CD14-positive monocyte (primary cell): ENCODE measurements at regions not wholly inside any gene's neighbourhood (a gene's known extent, or its start where the extent isn't known, plus 50 kb on each side); places are given as distances from the start of the nearest gene placed in this dataset.

Experiments used
- DNase-seq, 3 donors: peaks; one replicate each; pipeline ENCODE4 v3.0.0-alpha.2; 2011 to 2022
- H2AFZ ChIP-seq: 2 replicates; pipeline ENCODE4 v1.6.0; 2012; ENCODE audit warnings: mild to moderate bottlenecking, low read depth, low read length, inconsistent platforms; ENCODE audit not compliant: insufficient read depth, poor library complexity, severe bottlenecking
- H3K27ac ChIP-seq, 2 donors: 1 replicate in 1 of 2; 2 replicates in 1 of 2; pipeline ENCODE4 v1.5.1; 2012 to 2013; ENCODE audit warnings: low read length in 2 of 2, control low read depth in 1 of 2, inconsistent platforms in 1 of 2, low read depth in 1 of 2, mild to moderate bottlenecking in 1 of 2
- H3K27me3 ChIP-seq, 2 donors: one replicate each; pipeline versions ENCODE4 v1.6.0 to v1.6.1; 2011 to 2013; ENCODE audit warnings: low read length in 2 of 2; ENCODE audit not compliant: control insufficient read depth in 2 of 2, insufficient read depth in 2 of 2
- H3K36me3 ChIP-seq, 2 donors: replicated peaks in 1 of 2; 1 replicate in 1 of 2; 2 replicates in 1 of 2; pipeline versions ENCODE4 v1.5.1 to v1.6.1; 2012 to 2013; ENCODE audit warnings: low read length in 2 of 2, control low read depth in 1 of 2, inconsistent platforms in 1 of 2, mild to moderate bottlenecking in 1 of 2; ENCODE audit not compliant: insufficient read depth in 2 of 2, control insufficient read depth in 1 of 2
- H3K4me1 ChIP-seq, 2 donors: 1 replicate in 1 of 2; 2 replicates in 1 of 2; pipeline versions ENCODE4 v1.5.1 to v1.6.1; 2012 to 2013; ENCODE audit warnings: low read length in 2 of 2, control low read depth in 1 of 2, inconsistent platforms in 1 of 2, mild to moderate bottlenecking in 1 of 2, moderate library complexity in 1 of 2; ENCODE audit not compliant: insufficient read depth in 2 of 2, control insufficient read depth in 1 of 2
- H3K4me2 ChIP-seq: replicated peaks from 2 replicates; pipeline ENCODE3; 2012; ENCODE audit warnings: low read length, moderate library complexity, mild to moderate bottlenecking; ENCODE audit not compliant: poor library complexity, severe bottlenecking; ENCODE audit errors: extremely low read depth
- H3K4me3 ChIP-seq, 3 experiments: fragments of 200-600 bp in 1 of 3; sonication (generic) in 1 of 3; replicated peaks in 1 of 3; 1 replicate in 2 of 3; 2 replicates in 1 of 3; pipeline ENCODE4 v1.5.1; 2011 to 2013; ENCODE audit warnings: low read length in 3 of 3, mild to moderate bottlenecking in 3 of 3, control low read depth in 2 of 3, low read depth in 2 of 3, inconsistent platforms in 1 of 3, moderate library complexity in 1 of 3
- H3K79me2 ChIP-seq: 2 replicates; pipeline ENCODE4 v1.6.0; 2012; ENCODE audit warnings: mild to moderate bottlenecking, control low read depth, inconsistent platforms, low read length, moderate library complexity; ENCODE audit not compliant: insufficient read depth
- H3K9ac ChIP-seq: 2 replicates; pipeline ENCODE4 v1.6.0; 2017; ENCODE audit warnings: low read length, mild to moderate bottlenecking; ENCODE audit not compliant: insufficient read depth, poor library complexity, severe bottlenecking
- H3K9me3 ChIP-seq, 2 donors: replicated peaks in 1 of 2; 1 replicate in 1 of 2; 2 replicates in 1 of 2; pipeline versions ENCODE4 v1.5.1 to v1.6.1; 2012 to 2013; ENCODE audit warnings: low read length in 2 of 2, control low read depth in 1 of 2; ENCODE audit not compliant: control insufficient read depth in 1 of 2, insufficient read depth in 1 of 2
- H4K20me1 ChIP-seq: 2 replicates; pipeline ENCODE4 v1.6.0; 2012; ENCODE audit warnings: mild to moderate bottlenecking, low read length, control low read depth, moderate library complexity; ENCODE audit not compliant: insufficient read depth
- H3K27ac Mint-ChIP-seq, 7 donors: one replicate each; pipeline ENCODE4 v1.8.0; 2020; ENCODE audit warnings: mild to moderate bottlenecking in 7 of 7, mixed read lengths in 7 of 7, moderate library complexity in 6 of 7, inconsistent platforms in 2 of 7
- H3K27me3 Mint-ChIP-seq, 3 donors: one replicate each; pipeline ENCODE4 v1.8.0; 2021 to 2022; ENCODE audit warnings: low read depth in 3 of 3, mild to moderate bottlenecking in 3 of 3, mixed read lengths in 3 of 3, moderate library complexity in 3 of 3, inconsistent platforms in 1 of 3
- H3K36me3 Mint-ChIP-seq, 2 donors: one replicate each; pipeline ENCODE4 v1.8.0; 2020; ENCODE audit warnings: mixed read lengths in 2 of 2, inconsistent platforms in 1 of 2, mild to moderate bottlenecking in 1 of 2
- H3K4me1 Mint-ChIP-seq: one replicate; pipeline ENCODE4 v1.8.0; 2020; ENCODE audit warnings: mild to moderate bottlenecking, mixed read lengths
- H3K4me3 Mint-ChIP-seq, 2 donors: one replicate each; pipeline ENCODE4 v1.8.0; 2020; ENCODE audit warnings: mild to moderate bottlenecking in 2 of 2, mixed read lengths in 2 of 2, moderate library complexity in 1 of 2
- H3K9me3 Mint-ChIP-seq, 7 donors: one replicate each; pipeline ENCODE4 v1.8.0; 2020 to 2022; ENCODE audit warnings: mixed read lengths in 7 of 7, mild to moderate bottlenecking in 6 of 7, moderate library complexity in 6 of 7, inconsistent platforms in 2 of 7
- CTCF ChIP-seq: fragments of 200-600 bp; IDR thresholded peaks from one replicate; pipeline ENCODE4 v1.8.0; 2022; ENCODE audit warnings: antibody characterized with exemption, mild to moderate bottlenecking
- WGBS: methylation state at CpG from one replicate; pipeline ENCODE4 v1.1.5; 2013; ENCODE audit warnings: missing lambda C conversion rate; ENCODE audit not compliant: insufficient coverage; 5-methylcytosine and 5-hydroxymethylcytosine counted together
- intact Hi-C, 2 donors: fragments of 100-400 bp; cut with micrococcal nuclease; formaldehyde crosslinking; loops; one replicate each; pipeline versions ENCODE4 v1.15.0 to v1.15.1; 2023

GRCh38 chr18:61754039-61754583 lies 138.7 kb downstream of the RNF152 start:
- DNase-seq: no peak
- Histone ChIP-seq H3K9ac (no peak overlapping the region), H3K79me2 (no peaks in the 10 kb centered on the region), H3K4me3 (no peak overlapping the region), H3K4me2 (no peak overlapping the region), H3K9me3 (no peaks in the 10 kb centered on the region), H2AFZ (no peak overlapping the region), H4K20me1 (no peaks in the 10 kb centered on the region), H3K27ac (no peak overlapping the region), H3K27me3 (peaks cover 0 to under 1% of the 10 kb centered on the region in 2 donors), H3K4me1 (no peaks in the 10 kb centered on the region), H3K36me3 (no peaks in the 10 kb centered on the region)
- Mint-ChIP-seq H3K27ac (peak overlapping the region in 1 of 7 donors; percentile 20), H3K27me3 (peaks cover 1 to 8% (median 4%) of the 10 kb centered on the region in 3 donors), H3K4me1 (no peaks in the 10 kb centered on the region), H3K9me3 (no peaks in the 10 kb centered on the region), H3K4me3 (no peak overlapping the region), H3K36me3 (no peaks in the 10 kb centered on the region)
- intact Hi-C loops: no loop called here
- TF ChIP-seq CTCF: no peak
- 95% methylated on average over 5 of the region's 5 CpGs for WGBS

DNA sequence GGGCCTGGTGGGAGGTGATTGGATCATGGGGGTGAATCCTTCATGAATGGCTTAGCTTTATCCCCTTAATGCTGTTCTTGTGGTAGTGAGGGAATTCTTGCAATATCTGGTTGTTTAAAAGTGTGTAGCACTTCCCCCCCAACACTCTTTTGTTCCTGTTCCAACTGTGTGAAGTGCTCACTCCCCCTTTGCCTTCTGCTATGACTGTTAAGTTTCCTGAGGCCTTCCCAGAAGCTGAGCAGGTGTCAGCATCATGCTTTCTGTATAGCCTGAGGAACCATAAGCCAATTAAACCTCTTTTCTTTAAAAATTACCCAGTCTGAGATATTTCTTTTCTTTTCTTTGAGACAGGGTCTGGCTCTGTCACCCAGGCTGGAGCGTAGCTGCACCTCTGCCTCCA lies 139.4 kb downstream of the RNF152 start:
- TF ChIP-seq CTCF: no peak

More for the DNA sequence above, 139.4 kb downstream of the RNF152 start:
- Mint-ChIP-seq H3K27me3 (peaks cover 1 to 11% (median 5%) of the 10 kb centered on the region in 3 donors), H3K9me3 (no peaks in the 10 kb centered on the region), H3K27ac (no peak overlapping the region), H3K36me3 (no peaks in the 10 kb centered on the region), H3K4me1 (no peaks in the 10 kb centered on the region), H3K4me3 (no peak overlapping the region)
- 100% methylated on average over 1 of the region's 1 CpG for WGBS
- H2AFZ ChIP-seq: no peak overlapping the region
- H3K27ac ChIP-seq: no peak overlapping the region
- no peaks in the 10 kb centered on the region for H3K27me3 ChIP-seq
- no peak overlapping the region for H3K4me2 ChIP-seq
- H3K36me3 ChIP-seq: no peaks in the 10 kb centered on the region
- H3K4me1 ChIP-seq: no peaks in the 10 kb centered on the region
- no peak for DNase-seq
- no peaks in the 10 kb centered on the region for H4K20me1 ChIP-seq
- no peaks in the 10 kb centered on the region for H3K79me2 ChIP-seq
- no peaks in the 10 kb centered on the region for H3K9me3 ChIP-seq
- no peak overlapping the region for H3K4me3 ChIP-seq
- intact Hi-C loops: no loop called here
- no peak overlapping the region for H3K9ac ChIP-seq
